Activated T-cell treated with anti-CD3 and anti-CD28 coated beads, Interleukin-2, amount 50 U/mL, for 24 hours (primary cell): ENCODE measurements at regions not wholly inside any gene's neighbourhood (a gene's known extent, or its start where the extent isn't known, plus 50 kb on each side); places are given as distances from the start of the nearest gene placed in this dataset.
"Not testable (repeated sequence)": the region's sequence is repeated elsewhere in the genome, so short reads cannot be mapped to it uniquely, and the experiment has no call there.

Experiments used
- DNase-seq: peaks from one replicate; pipeline ENCODE4 v3.0.0-alpha.2; 2020
- H3K27ac Mint-ChIP-seq: 2 replicates; pipeline ENCODE4 v1.8.0; 2020; ENCODE audit warnings: mild to moderate bottlenecking, mixed read lengths
- H3K27me3 Mint-ChIP-seq: 2 replicates; pipeline ENCODE4 v1.8.0; 2020; ENCODE audit warnings: mixed read lengths
- H3K36me3 Mint-ChIP-seq: 2 replicates; pipeline ENCODE4 v1.8.0; 2020; ENCODE audit warnings: low read depth, mixed read lengths
- H3K4me1 Mint-ChIP-seq: 2 replicates; pipeline ENCODE4 v1.8.0; 2020; ENCODE audit warnings: low read depth, mixed read lengths
- H3K4me3 Mint-ChIP-seq: 2 replicates; pipeline ENCODE4 v1.8.0; 2020; ENCODE audit warnings: mild to moderate bottlenecking, moderate library complexity, mixed read lengths
- H3K9me3 Mint-ChIP-seq: 2 replicates; pipeline ENCODE4 v1.8.0; 2020; ENCODE audit warnings: mixed read lengths

DNA sequence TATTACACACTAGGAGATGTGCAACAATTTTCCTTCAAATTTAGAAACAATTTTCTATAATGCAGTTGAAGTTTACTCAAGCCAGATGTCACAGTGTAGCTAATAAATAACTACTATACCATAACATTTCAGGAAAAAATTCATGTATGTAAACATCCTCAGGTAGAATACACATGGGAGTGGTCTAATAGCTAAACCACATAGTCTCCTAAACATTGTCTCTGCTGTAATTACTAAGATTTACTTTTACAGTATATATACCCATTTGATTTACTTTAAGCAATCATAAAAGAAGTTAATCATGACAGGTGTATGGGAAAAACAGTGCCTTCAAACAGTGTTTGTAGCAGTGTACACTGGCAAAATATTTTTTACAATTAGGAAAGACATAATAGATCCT lies 110.1 kb upstream of the GRM7 start:
- no peak overlapping the region for H3K27ac Mint-ChIP-seq
- no peaks in the 10 kb centered on the region for H3K36me3 Mint-ChIP-seq
- H3K4me3 Mint-ChIP-seq: no peak overlapping the region
- H3K9me3 Mint-ChIP-seq: peaks cover 15% of the 10 kb centered on the region
- no peak for DNase-seq
- no peaks in the 10 kb centered on the region for H3K27me3 Mint-ChIP-seq
- H3K4me1 Mint-ChIP-seq: no peaks in the 10 kb centered on the region

DNA sequence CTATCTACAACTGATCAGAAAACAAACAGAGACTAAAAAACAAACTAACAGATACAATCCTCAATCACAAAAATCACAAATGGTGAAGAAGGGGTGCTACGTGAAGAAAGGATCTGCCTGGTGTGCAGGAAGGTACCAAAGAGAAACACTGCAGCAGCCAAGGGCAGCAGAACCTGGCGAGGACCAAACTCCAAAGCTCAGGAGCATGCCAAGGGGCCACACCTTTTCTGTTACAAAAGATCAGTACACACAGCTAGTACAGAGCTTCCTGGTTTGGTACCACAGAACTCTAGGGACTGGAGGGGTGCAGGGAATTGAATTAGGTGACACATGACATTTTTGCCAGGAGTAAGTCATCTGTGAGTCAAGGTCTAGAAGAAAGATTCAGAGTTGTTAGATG lies 107.4 kb upstream of the GRM7 start:
- no peaks in the 10 kb centered on the region for H3K4me1 Mint-ChIP-seq
- no peaks in the 10 kb centered on the region for H3K36me3 Mint-ChIP-seq
- no peak overlapping the region for H3K4me3 Mint-ChIP-seq
- no peak overlapping the region for H3K27ac Mint-ChIP-seq
- no peak for DNase-seq
- H3K27me3 Mint-ChIP-seq: no peaks in the 10 kb centered on the region
- H3K9me3 Mint-ChIP-seq: peaks cover 15% of the 10 kb centered on the region

DNA sequence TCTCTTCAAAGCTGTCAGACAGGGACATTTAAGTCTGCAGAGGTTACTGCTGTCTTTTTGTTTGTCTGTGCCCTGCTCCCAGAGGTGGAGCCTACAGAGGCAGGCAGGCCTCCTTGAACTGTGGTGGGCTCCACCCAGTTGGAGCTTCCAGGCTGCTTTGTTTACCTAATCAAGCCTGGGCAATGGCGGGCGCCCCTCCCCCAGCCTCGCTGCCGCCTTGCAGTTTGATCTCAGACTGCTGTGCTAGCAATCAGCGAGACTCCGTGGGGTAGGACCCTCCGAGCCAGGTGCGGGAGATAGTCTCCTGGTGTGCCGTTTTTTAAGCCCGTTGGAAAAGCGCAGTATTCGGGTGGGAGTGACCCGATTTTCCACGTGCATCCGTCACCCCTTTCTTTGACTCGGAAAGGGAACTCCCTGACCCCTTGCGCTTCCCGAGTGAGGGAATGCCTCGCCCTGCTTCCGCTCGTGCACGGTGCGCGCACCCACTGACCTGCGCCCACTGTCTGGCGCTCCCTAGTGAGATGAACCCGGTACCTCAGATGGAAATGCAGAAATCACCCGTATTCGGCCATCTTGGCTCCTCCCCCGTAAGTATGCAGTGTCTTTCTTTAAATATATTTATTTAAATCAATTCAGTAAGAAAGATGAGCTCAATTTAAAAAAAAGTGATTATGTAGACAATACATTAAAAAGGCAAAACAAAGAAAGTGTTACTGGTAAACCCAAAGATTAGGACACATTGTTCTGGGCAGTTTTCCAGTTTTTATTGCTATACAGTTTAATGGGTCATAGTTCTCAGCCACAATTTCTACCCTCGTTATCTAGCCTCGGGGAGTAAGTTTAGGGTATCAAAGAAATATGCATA lies 91.2 kb upstream of the GRM7 start:
- not testable (repeated sequence) for DNase-seq, H3K36me3 Mint-ChIP-seq, H3K9me3 Mint-ChIP-seq, H3K4me1 Mint-ChIP-seq, H3K27me3 Mint-ChIP-seq, H3K4me3 Mint-ChIP-seq, H3K27ac Mint-ChIP-seq

DNA sequence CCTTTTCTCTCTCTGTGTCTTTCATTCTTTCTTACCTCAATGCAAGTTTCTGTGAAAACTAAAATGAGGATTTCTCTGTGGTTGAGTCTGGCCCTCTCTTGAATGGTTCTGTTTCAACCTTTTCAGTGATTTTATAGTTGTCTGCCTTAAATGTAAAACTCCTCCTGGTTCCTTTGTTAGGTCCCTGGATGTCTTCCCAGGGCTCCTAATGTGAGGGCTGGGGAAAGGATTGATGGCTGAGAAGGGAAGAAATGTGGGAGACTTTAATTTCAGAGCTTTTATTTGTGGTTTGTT lies 90.6 kb upstream of the GRM7 start:
- no peaks in the 10 kb centered on the region for H3K36me3 Mint-ChIP-seq
- DNase-seq: no peak
- H3K27ac Mint-ChIP-seq: no peak overlapping the region
- no peaks in the 10 kb centered on the region for H3K27me3 Mint-ChIP-seq
- H3K4me1 Mint-ChIP-seq: no peaks in the 10 kb centered on the region
- no peak overlapping the region for H3K4me3 Mint-ChIP-seq
- H3K9me3 Mint-ChIP-seq: peaks cover 6% of the 10 kb centered on the region

DNA sequence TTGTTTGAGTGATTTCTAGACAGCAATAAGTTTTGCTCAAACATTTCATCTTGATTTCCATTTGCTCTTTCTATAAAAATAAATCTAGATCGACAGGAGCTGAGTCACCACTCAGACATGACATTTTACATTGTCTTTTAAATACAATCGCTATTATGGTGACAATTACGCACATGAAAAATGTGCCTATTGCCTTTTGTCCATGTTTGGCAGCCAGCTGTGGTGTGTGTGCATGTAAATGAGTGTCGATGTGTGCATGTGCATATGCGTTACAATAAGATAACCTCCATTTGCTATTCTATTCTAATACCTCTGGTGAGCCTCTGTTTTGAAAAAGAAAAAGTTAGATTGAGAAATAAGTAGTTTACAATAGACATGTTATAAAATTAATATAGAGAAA lies 89.7 kb upstream of the GRM7 start:
- H3K36me3 Mint-ChIP-seq: no peaks in the 10 kb centered on the region
- DNase-seq: no peak
- peaks cover 6% of the 10 kb centered on the region for H3K9me3 Mint-ChIP-seq
- H3K27ac Mint-ChIP-seq: no peak overlapping the region
- H3K27me3 Mint-ChIP-seq: no peaks in the 10 kb centered on the region
- no peak overlapping the region for H3K4me3 Mint-ChIP-seq
- H3K4me1 Mint-ChIP-seq: no peaks in the 10 kb centered on the region

DNA sequence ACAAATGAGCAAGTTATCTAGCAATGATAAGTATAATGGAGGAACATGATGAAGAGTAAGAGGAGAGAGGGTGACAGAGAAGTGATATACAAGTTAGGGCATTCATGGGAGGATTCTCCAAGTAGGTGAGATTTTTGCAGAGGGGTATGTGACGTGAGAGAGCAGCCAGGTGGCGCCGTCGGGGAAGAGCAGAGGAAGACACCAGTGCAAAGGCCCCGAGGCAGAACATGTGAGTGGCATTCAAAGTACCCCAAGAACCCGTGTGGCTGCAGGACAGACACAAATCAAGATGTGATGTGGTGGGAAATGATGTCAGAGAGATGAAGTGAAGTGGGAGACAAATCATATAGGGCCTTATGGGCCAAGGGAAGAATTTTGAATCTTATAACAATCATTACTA lies 81.8 kb upstream of the GRM7 start:
- Mint-ChIP-seq H3K36me3 (no peaks in the 10 kb centered on the region), H3K4me1 (no peaks in the 10 kb centered on the region), H3K27ac (no peak overlapping the region), H3K4me3 (no peak overlapping the region), H3K9me3 (no peaks in the 10 kb centered on the region), H3K27me3 (no peaks in the 10 kb centered on the region)
- no peak for DNase-seq

DNA sequence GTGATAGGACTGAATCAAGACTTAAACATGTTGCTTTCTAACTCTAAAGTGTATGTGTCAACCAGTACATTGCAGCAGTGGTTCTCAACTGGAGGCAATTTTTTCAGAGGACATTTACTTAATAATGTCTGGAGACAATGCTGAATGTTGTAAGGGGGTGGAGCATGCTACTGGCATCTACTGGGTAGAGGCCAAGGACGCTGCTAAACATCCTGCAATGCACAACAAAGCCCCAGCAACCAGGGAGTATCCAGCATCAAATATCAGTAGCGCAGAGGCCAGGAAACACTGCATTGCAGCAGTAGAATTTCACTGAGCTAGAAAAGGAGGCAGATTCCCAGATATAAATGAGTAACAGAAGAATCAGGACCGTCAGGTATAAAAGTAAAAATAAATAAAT lies 79.8 kb upstream of the GRM7 start:
- Mint-ChIP-seq H3K27me3 (no peaks in the 10 kb centered on the region), H3K4me3 (no peak overlapping the region), H3K4me1 (no peaks in the 10 kb centered on the region), H3K36me3 (no peaks in the 10 kb centered on the region), H3K9me3 (no peaks in the 10 kb centered on the region), H3K27ac (no peak overlapping the region)
- no peak for DNase-seq

DNA sequence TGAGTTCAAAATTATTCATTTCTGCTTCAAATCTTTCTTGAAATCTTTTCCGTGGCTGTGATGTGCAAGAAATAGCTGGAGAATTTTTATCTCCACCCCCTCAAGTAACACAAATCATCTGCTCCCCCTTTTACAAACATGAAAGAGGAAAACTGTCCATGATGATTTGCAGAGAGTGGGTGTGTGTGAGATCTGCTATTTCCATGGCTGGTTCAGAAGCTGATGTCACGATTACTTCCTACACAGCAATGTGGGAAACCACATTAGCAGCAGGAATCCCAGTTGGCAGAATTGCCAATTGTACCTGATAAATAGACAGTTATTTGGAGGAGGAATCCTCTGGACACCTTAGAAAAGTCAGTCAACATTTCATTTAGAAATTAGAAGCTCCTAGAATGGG lies 75.2 kb upstream of the GRM7 start:
- Mint-ChIP-seq H3K27ac (no peak overlapping the region), H3K27me3 (no peaks in the 10 kb centered on the region), H3K36me3 (no peaks in the 10 kb centered on the region), H3K4me1 (no peaks in the 10 kb centered on the region), H3K4me3 (no peak overlapping the region), H3K9me3 (peaks cover 9% of the 10 kb centered on the region)
- no peak for DNase-seq

DNA sequence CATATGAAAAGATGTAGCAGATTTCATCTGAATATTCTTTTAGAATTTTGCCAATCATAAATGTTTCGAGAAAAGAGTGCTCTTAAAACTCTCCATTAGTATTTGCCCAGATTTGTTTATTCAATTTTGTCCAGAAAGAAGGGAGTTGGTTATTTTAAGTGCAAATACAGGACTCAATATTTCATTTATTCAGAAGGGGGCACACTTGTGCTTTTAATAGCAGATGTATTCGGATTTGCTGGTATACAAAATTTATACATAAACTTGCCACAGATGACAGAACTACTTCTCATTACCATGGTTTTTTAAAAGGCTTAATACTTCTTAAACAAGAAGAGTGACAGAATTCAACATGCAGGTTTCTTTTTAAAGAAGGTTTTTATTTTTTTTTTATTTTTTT lies 69.8 kb upstream of the GRM7 start:
- no peaks in the 10 kb centered on the region for H3K4me1 Mint-ChIP-seq
- no peaks in the 10 kb centered on the region for H3K27me3 Mint-ChIP-seq
- DNase-seq: no peak
- peaks cover 11% of the 10 kb centered on the region for H3K9me3 Mint-ChIP-seq
- H3K4me3 Mint-ChIP-seq: no peak overlapping the region
- H3K27ac Mint-ChIP-seq: no peak overlapping the region
- H3K36me3 Mint-ChIP-seq: no peaks in the 10 kb centered on the region

DNA sequence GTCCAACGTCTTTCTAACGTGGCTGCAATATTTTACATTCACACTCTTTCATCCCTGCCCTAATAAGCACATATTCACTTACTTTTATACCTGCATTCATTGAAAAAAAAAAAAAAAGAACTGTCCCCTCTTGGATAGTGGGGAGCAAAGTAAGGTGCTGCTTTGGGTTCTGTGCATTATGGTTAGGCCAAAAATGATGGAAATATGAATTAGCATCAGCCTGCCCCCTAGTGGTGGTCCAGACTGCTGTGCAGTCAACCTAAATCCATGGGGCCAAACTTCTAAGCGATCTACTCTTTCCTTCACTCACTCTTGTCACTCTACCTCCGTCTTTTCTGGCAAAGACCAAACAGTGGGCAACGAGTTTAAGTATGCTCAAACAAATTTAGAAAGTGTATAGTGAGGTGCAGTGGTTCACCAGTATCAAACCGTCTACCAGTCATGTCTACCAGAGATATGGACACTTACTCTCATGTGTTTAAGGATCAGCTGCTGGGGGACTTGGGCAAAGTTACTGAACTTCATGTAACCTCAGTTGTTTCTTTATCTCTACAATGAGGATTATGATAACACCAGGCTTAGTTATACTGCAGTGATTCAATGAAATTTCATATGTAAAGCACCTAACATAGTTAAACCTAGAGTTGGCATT lies 61.5 kb upstream of the GRM7 start:
- Mint-ChIP-seq H3K9me3 (no peaks in the 10 kb centered on the region), H3K4me1 (no peaks in the 10 kb centered on the region), H3K36me3 (no peaks in the 10 kb centered on the region), H3K27me3 (no peaks in the 10 kb centered on the region), H3K4me3 (no peak overlapping the region), H3K27ac (no peak overlapping the region)
- no peak for DNase-seq

DNA sequence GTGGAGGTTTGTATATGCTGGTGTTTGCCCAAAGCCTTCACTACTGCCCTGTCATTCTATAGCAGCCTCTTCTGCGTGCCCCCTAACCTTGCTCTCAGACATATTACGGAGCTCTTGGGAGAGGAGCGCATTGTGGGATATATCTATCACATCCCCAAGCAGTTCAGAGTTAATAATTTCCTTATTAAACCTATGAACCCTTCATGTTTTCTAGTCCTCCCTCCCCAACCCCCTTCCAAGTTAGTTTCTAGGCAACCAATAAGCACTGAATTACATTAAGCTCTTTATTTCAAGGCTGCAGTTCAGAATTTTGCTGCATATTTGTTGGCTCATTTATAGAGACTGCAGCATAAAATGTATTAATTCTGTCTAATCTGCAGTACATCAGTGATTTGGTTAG lies 57.3 kb upstream of the GRM7 start:
- H3K9me3 Mint-ChIP-seq: peaks cover 1% of the 10 kb centered on the region

DNA sequence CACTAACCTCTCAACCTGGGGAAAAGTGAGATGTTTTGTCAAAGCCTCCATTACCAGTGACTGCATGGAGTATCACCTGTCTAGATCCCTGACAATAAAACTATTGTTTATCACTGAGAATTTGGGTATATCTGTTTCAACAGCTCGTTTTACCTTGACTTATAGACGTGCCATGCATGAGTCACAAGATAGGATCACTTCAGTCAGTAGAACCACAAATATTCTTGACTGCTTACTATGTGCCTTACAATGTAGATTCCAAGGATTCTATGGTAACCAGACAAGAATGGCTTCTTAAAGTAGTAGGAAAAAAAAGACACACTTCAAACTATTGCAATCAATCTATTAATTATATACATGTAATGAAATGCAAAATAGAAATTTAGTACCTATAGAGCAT lies 55.7 kb upstream of the GRM7 start:
- no peak overlapping the region for H3K27ac Mint-ChIP-seq
- DNase-seq: no peak
- H3K4me3 Mint-ChIP-seq: no peak overlapping the region
- H3K36me3 Mint-ChIP-seq: no peaks in the 10 kb centered on the region
- H3K4me1 Mint-ChIP-seq: no peaks in the 10 kb centered on the region
- no peaks in the 10 kb centered on the region for H3K27me3 Mint-ChIP-seq
- H3K9me3 Mint-ChIP-seq: peaks cover 4% of the 10 kb centered on the region

More for the DNA sequence above, 57.3 kb upstream of the GRM7 start:
- Mint-ChIP-seq H3K27me3 (no peaks in the 10 kb centered on the region), H3K36me3 (no peaks in the 10 kb centered on the region), H3K4me1 (no peaks in the 10 kb centered on the region), H3K4me3 (no peak overlapping the region), H3K27ac (no peak overlapping the region)
- no peak for DNase-seq

DNA sequence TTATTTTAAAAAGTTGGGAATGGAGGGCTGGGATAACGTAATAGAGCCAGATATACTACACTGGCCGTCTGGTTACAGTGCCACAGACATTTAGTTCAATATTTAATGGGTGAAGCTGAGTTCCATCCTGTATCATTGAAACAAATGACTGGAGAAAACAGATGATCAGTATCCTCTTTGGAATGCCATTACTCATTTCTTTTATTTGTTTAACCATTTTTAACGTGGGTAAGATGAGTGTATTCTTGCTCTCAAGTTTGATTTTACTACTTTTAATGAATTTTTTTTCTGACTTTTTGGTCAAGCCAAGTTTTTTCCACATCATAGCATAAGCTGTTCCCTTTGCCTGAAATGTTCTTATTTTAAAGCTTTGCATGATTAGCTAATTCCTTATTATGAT lies 53.9 kb upstream of the GRM7 start:
- H3K4me3 Mint-ChIP-seq: no peak overlapping the region
- H3K9me3 Mint-ChIP-seq: peaks cover 6% of the 10 kb centered on the region
- no peak for DNase-seq
- no peak overlapping the region for H3K27ac Mint-ChIP-seq
- no peaks in the 10 kb centered on the region for H3K27me3 Mint-ChIP-seq
- H3K4me1 Mint-ChIP-seq: no peaks in the 10 kb centered on the region
- no peaks in the 10 kb centered on the region for H3K36me3 Mint-ChIP-seq

DNA sequence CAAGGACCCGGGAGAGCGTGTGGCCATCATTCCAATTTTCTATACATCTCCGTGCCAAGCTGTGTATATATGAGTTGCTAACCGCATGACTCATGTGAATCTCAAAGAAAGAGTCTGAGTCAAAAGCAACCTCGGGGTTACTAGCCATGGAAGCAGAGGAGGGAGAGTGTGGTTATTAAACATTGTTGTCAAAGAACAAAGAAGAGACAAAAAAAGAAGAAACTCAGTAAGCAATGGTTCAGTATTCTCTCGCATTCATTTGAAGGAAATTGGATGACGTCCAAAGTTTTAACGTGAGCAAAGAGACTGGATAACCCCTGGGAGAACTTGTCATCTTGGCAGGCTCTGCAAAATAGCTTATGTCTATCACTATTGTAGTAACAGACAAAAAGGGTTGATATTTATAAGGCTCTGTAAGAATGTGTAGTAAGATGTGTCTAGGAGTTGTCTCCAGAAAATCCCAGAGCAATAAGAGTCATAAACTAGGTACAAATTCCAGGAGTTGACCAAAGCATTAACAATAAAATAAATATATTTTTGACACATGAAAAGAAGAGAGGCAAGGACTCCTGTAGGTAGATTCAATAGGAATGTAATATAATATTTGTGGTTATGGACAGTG lies 52.8 kb upstream of the GRM7 start:
- Mint-ChIP-seq H3K9me3 (peaks cover 6% of the 10 kb centered on the region), H3K4me1 (no peaks in the 10 kb centered on the region), H3K27ac (no peak overlapping the region), H3K27me3 (no peaks in the 10 kb centered on the region), H3K4me3 (no peak overlapping the region), H3K36me3 (no peaks in the 10 kb centered on the region)
- DNase-seq: no peak

DNA sequence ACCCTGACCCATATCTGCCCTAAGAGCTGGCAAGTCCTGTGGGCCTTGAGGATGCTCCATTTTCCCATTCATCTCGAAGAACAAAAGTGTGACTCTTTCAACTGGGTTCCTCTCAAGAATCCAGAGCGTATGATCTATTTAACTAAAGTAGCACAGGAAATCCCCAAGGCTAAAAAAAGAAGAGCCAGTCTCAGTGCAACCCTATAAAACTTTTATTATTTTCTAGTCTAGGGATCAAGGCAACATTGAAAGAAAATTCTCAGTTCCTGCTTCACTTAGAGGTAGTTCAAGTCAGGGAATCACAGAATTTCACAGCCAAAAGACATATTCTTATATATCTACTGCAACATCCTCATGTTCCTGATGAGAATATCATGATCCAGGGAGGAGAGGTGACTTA lies 51.6 kb upstream of the GRM7 start:
- no peaks in the 10 kb centered on the region for H3K27me3 Mint-ChIP-seq
- no peak overlapping the region for H3K4me3 Mint-ChIP-seq
- no peaks in the 10 kb centered on the region for H3K4me1 Mint-ChIP-seq
- H3K9me3 Mint-ChIP-seq: peaks cover 6% of the 10 kb centered on the region
- DNase-seq: no peak
- H3K27ac Mint-ChIP-seq: no peak overlapping the region
- H3K36me3 Mint-ChIP-seq: no peaks in the 10 kb centered on the region
